GM18502 (cell line): ENCODE measurements at regions not wholly inside any gene's neighbourhood (a gene's known extent, or its start where the extent isn't known, plus 50 kb on each side); places are given as distances from the start of the nearest gene placed in this dataset.

Experiments used
- ATAC-seq: cut with Tn5 transposase; IDR thresholded peaks from one replicate; pipeline ENCODE4 v1.9.1; 2021; ENCODE audit warnings: mild to moderate bottlenecking; ENCODE audit not compliant: unreplicated experiment, poor library complexity

- ATAC-seq: no peak
These were observed 186.5 kb upstream of the GALNT2 start for GRCh38 chr1:229880271-229881170.

GRCh38 chr1:229882621-229883020 lies 184.4 kb upstream of the GALNT2 start:
- no peak for ATAC-seq

GRCh38 chr1:229883504-229884200 lies 183.4 kb upstream of the GALNT2 start:
- no peak for ATAC-seq

GRCh38 chr1:229884765-229885164 lies 182.3 kb upstream of the GALNT2 start:
- ATAC-seq: no peak

- ATAC-seq: no peak
These were observed 181.2 kb upstream of the GALNT2 start for GRCh38 chr1:229885568-229886495.

- no peak for ATAC-seq
These were observed 180.4 kb upstream of the GALNT2 start for GRCh38 chr1:229886636-229887035.

GRCh38 chr1:229887043-229887822 lies 179.8 kb upstream of the GALNT2 start:
- no peak for ATAC-seq

GRCh38 chr1:229888157-229888556 lies 178.9 kb upstream of the GALNT2 start:
- ATAC-seq: no peak

GRCh38 chr1:229888561-229889001 lies 178.5 kb upstream of the GALNT2 start:
- ATAC-seq: no peak

- ATAC-seq: no peak
These were observed 178.0 kb upstream of the GALNT2 start for GRCh38 chr1:229889031-229889517.

- ATAC-seq: no peak
These were observed 175.8 kb upstream of the GALNT2 start for GRCh38 chr1:229891227-229891626.

GRCh38 chr1:229892515-229893117 lies 174.4 kb upstream of the GALNT2 start:
- no peak for ATAC-seq

GRCh38 chr1:229893762-229894444 lies 173.1 kb upstream of the GALNT2 start:
- no peak for ATAC-seq

- ATAC-seq: no peak
These were observed 172.5 kb upstream of the GALNT2 start for GRCh38 chr1:229894532-229894931.

- no peak for ATAC-seq
These were observed 171.4 kb upstream of the GALNT2 start for GRCh38 chr1:229895605-229896004.

GRCh38 chr1:229896306-229896705 lies 170.7 kb upstream of the GALNT2 start:
- ATAC-seq: no peak

- no peak for ATAC-seq
These were observed 170.2 kb upstream of the GALNT2 start for GRCh38 chr1:229896861-229897260.

- no peak for ATAC-seq
These were observed 169.5 kb upstream of the GALNT2 start for GRCh38 chr1:229897501-229897900.

- ATAC-seq: no peak
These were observed 166.8 kb upstream of the GALNT2 start for GRCh38 chr1:229900220-229900619.
